Activated CD4-positive, CD25-positive, alpha-beta regulatory T cell (primary cell): ENCODE measurements at regions not wholly inside any gene's neighbourhood (a gene's known extent, or its start where the extent isn't known, plus 50 kb on each side); places are given as distances from the start of the nearest gene placed in this dataset.

Source experiments
- DNase-seq, 4 experiments: peaks; one replicate each; lab custom pipeline; 2025; lab: John Stamatoyannopoulos, UW

- no peak for DNase-seq
These were observed 455.0 kb upstream of the GJE1 start for GRCh38 chr6:141677598-141678211.

- no peak for DNase-seq
These were observed 456.8 kb upstream of the GJE1 start for GRCh38 chr6:141675957-141676356.

DNA sequence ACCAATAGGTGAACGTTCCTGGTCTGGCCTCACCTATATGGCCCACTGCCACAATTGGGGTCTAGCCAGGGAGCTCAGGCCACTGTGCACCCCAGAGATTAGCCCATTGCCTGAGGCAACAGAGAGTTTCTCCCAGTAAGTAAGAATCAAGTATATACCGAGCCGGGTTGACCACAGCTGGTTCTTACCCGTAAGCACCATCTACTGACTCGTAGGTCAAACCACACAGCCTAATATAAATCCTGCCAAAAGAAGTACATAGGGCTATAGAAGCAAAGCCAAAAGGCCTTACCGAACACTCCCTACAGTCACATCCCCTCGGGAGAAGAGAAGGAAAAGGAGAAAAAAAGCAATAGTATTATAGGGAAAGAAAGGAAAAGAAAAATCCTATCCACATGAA lies 463.6 kb upstream of the GJE1 start:
- no peak for DNase-seq

DNA sequence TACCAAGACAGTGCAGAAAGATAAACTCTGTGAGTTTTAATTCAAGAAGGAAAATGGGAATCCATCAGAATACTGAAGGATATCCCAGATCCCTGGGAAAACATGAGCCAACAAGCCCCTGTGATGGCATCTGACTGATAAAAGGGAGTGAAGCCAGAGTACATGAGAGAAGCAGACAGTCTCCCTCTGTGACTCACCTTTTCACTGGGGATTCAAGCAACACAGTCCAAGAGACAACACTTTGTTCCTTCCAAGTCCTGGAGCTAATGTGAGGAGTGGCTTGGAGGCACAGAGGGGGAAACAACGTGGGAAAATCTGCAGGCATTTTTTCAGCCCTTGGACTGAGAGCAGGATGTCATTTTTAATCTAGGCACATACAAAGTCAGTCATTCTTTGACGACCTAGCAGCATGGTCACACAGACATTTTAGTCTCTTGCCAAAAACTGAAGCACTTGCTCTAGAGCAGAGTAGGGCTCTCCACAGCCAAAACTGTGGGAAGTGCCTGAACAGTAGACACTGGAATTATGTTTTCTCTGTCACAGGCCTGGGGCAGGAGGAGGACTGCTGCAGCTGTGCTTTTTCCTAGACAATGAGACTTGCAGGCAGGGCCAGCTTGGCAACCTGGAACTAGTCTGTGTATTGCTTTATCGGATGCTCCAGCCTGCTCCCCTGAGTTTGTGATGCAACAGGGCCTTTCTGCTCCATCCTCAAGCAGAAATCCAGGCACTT lies 465.0 kb upstream of the GJE1 start:
- DNase-seq = no peak

DNA sequence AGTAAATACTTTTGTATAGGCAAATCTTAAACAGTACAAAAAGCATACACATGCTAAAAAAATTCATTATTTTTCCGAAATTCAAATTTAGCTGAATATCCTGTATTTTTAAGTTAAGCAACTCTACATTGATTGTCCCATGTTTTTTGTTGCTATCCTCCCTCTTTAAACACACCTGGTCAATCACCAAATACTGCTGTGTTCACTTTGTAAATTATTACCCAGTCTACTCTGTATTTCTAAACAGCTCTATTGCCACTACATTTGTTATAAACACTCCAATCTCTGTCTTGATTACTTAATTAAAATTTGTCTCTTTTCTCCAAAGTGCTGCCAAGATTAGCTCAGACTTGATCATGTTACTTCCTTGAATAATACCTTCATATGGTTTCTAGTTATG lies 466.5 kb upstream of the GJE1 start:
- no peak for DNase-seq

DNA sequence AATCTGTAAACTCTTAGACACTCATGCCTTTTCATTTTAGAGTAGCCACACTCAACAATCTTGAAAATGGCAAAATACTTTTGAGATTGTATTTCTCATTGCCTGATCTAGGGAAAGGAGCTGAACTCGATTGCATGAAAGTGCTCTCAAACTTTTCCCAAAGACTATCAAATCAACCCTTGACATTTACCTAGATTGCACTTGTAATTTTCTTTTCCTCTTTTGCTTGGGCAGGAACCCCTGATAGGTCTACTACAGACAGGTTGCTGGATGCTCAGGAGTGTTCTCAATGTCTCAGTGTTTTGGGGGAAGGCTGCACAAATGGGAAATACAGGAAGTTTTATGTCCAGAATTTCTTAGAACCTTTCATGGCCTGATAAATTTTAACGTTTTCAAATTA lies 468.0 kb upstream of the GJE1 start:
- no peak for DNase-seq

DNA sequence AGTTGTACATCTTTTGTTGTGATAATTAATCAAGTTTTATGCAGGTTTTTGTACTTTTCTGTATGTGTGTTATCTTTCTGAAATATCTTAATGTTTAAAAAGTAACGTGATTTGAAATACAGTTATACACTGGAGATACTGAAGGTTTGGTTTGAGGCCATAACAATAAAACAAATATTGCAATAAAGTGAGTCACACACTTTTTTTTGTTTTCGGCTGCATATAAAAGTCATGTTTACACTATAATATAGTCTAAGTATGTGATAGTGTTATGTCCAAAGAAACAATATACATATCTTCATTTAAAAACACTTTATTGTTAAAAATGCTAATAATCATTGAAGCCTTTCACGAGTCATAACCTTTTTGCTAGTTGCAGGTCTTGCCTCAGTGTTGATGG lies 473.1 kb upstream of the GJE1 start:
- DNase-seq = no peak

- DNase-seq = no peak
These were observed 474.0 kb upstream of the GJE1 start for GRCh38 chr6:141658696-141659095.

DNA sequence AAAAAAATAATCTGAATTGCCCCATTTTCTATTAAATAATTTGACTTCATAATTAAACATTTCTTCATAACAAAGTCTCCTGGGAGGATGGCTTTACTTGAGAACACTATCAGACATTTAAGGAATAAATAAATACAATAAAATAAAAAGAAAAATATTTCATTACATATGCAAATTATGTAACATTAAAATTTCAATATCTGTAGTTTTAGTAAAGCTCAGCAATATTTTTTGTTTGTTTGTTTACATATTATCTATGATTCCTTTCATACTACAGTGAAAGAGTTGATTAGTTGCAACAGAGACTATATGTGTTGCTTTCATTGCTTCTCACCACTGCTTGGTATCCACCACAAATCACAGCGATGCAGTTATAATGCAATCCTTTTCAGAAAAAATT lies 474.9 kb upstream of the GJE1 start:
- DNase-seq = no peak

- DNase-seq = no peak
These were observed 479.1 kb upstream of the GJE1 start for GRCh38 chr6:141653590-141653989.

GRCh38 chr6:141641951-141642350 lies 490.8 kb upstream of the GJE1 start:
- DNase-seq = no peak

DNA sequence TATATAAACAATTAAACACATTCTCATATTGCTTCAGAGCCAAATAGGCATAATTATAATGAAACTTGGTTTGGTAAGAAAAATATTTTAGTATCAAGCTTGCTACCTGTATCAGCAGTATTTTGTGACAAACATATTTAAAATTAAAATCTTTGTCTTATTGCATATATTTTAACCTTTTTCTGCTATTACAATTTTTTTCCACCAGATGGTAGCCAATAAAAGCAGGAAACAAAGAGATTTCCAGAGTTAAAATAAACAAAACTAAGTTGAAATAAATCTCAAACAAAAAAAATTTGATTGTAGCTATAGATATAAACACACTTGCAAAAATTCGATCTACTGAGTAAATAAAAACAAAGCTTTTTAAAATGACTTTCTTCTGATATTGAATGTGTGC lies 491.3 kb upstream of the GJE1 start:
- DNase-seq = no peak

- no peak for DNase-seq
These were observed 497.1 kb upstream of the GJE1 start for GRCh38 chr6:141635621-141636020.

GRCh38 chr6:141634269-141634668 lies 498.5 kb upstream of the GJE1 start:
- DNase-seq = no peak

- DNase-seq = no peak
These were observed 508.4 kb upstream of the GJE1 start for GRCh38 chr6:141624301-141624700.

- no peak for DNase-seq
These were observed 514.5 kb upstream of the GJE1 start for GRCh38 chr6:141618180-141618581.

DNA sequence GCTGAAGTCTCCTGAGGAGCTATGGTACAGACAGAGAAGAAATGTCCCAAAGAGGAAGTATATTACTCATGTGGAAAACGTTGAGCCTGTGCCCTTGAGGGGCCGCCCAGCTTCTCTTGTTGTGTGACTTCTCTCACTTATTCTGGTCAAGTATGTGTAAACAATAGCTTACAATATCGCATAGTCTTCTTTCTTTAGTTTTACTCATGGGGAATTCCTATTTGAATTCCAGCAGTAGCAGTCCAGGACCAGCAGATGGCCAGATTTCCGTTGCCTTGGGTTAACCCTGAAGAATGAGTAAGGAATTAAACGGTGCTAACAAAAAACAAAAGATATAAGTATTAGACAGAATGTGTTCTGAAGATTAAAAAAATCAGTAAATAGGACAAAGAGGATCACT lies 522.0 kb upstream of the GJE1 start:
- no peak for DNase-seq

- no peak for DNase-seq
These were observed 524.8 kb upstream of the GJE1 start for GRCh38 chr6:141607956-141608355.

- DNase-seq = no peak
These were observed 534.2 kb upstream of the GJE1 start for GRCh38 chr6:141598487-141598886.

DNA sequence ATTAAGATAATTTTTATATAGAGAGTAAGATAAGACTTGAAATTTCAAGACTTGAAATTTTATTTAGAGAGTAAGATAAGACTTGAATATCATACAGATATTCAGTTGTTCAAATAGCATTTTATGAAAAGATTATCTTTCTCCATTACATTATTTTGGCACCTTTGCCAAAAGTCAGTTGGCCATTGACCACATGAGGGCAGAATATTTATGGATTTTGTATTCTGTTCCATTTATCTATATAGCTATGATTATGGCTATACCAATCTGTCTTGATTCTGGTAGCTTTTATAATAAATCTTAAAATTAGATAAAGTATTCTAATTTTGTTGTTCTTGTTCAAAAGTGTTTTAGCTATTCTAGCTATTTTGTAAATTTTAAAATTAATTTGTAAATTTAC lies 537.9 kb upstream of the GJE1 start:
- DNase-seq = no peak

DNA sequence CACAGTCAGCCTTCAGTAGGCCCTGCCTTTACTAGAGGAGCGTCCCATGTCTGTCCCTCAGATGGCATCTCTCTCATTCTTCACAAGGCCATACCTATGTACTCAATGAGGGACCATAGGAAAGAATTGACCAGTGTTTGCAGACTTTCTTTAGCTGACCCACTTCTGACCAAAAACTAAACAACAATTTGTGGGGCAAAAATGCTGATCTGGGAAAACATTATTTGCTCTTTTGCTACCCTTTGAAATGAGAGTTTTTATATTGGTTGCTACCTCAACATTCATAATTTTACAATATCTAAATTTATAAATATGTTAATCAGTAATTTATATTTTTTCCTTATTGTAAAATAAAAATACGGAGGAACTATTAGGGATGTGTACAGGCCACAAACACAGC lies 539.4 kb upstream of the GJE1 start:
- DNase-seq = no peak

- DNase-seq = no peak
These were observed 545.1 kb upstream of the GJE1 start for GRCh38 chr6:141587482-141588266.

- no peak for DNase-seq
These were observed 551.7 kb upstream of the GJE1 start for GRCh38 chr6:141580988-141581552.
